ENCODE measurements at regions not wholly inside any gene's neighbourhood (a gene's known extent, or its start where the extent isn't known, plus 50 kb on each side); places are given as distances from the start of the nearest gene placed in this dataset.

DNA sequence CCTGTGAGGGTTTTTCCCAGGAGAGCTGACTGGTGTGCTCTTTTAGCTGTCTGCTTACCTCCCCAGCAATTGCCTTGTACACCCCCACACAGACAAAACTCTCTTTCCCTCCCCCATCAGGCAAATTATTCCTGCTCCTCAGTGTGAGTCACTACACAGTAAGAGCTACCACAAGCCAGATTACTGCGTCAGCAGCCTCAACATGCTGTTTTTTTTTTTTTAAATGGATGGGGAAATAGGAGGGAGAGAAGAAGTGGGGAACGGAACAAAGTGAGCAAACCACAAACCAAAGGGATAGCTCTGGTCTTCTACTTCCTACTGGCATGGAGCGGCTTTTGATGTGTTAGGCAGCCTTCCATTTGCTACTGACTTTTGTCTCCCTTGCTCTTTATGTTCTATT is 107.5 kb upstream of the ACSL4 start:
- TF ChIP-seq, protein P1, sequence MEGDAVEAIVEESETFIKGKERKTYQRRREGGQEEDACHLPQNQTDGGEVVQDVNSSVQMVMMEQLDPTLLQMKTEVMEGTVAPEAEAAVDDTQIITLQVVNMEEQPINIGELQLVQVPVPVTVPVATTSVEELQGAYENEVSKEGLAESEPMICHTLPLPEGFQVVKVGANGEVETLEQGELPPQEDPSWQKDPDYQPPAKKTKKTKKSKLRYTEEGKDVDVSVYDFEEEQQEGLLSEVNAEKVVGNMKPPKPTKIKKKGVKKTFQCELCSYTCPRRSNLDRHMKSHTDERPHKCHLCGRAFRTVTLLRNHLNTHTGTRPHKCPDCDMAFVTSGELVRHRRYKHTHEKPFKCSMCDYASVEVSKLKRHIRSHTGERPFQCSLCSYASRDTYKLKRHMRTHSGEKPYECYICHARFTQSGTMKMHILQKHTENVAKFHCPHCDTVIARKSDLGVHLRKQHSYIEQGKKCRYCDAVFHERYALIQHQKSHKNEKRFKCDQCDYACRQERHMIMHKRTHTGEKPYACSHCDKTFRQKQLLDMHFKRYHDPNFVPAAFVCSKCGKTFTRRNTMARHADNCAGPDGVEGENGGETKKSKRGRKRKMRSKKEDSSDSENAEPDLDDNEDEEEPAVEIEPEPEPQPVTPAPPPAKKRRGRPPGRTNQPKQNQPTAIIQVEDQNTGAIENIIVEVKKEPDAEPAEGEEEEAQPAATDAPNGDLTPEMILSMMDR (IDR thresholded peaks at IDR 0.05; ENCODE audit: insufficient read depth, low read length), result no peak
- TF ChIP-seq, protein P2, sequence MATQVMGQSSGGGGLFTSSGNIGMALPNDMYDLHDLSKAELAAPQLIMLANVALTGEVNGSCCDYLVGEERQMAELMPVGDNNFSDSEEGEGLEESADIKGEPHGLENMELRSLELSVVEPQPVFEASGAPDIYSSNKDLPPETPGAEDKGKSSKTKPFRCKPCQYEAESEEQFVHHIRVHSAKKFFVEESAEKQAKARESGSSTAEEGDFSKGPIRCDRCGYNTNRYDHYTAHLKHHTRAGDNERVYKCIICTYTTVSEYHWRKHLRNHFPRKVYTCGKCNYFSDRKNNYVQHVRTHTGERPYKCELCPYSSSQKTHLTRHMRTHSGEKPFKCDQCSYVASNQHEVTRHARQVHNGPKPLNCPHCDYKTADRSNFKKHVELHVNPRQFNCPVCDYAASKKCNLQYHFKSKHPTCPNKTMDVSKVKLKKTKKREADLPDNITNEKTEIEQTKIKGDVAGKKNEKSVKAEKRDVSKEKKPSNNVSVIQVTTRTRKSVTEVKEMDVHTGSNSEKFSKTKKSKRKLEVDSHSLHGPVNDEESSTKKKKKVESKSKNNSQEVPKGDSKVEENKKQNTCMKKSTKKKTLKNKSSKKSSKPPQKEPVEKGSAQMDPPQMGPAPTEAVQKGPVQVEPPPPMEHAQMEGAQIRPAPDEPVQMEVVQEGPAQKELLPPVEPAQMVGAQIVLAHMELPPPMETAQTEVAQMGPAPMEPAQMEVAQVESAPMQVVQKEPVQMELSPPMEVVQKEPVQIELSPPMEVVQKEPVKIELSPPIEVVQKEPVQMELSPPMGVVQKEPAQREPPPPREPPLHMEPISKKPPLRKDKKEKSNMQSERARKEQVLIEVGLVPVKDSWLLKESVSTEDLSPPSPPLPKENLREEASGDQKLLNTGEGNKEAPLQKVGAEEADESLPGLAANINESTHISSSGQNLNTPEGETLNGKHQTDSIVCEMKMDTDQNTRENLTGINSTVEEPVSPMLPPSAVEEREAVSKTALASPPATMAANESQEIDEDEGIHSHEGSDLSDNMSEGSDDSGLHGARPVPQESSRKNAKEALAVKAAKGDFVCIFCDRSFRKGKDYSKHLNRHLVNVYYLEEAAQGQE (IDR thresholded peaks at IDR 0.05; ENCODE audit: insufficient replicate concordance, low read depth), result no peak
